Ramos (cell line): ENCODE measurements at regions not wholly inside any gene's neighbourhood (a gene's known extent, or its start where the extent isn't known, plus 50 kb on each side); places are given as distances from the start of the nearest gene placed in this dataset.

Experiments
- in situ Hi-C: fragments of 300-500 bp; cut with MboI; formaldehyde crosslinking; loops from one replicate; pipeline ENCODE4 v1.14.3; 2022; ENCODE audit warnings: low sequenced_read_pairs; ENCODE audit not compliant: unreplicated experiment

DNA sequence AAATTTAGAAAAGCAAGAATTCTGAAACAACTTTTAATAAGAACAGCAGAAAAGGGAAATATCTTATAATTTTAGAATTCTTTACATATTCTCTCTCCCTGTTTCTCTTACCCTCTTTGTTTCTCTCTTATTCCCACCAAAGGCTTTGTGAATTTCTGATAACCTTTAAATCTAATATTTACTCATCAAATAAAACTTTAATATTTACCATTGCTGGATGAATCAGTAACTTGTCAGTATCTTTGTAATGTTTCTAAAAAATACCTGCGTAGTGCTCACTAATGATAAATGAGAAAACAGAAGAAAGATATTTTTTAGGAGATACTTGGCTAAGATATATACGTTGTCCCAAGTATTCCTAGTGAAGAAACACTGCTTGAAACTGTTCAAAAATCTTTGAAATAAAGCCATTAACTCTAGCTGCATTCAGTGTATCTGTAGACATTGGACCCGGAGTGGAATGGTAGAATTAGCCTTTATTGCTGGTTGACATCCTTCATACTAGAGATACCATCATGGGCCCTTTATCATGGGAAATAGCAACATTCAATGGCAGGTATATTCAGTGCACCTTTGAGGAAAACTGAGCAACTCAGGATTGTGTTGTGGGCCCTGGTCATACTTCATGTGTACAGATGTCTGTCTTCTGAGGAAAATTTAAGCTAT is 2160.4 kb downstream of the MAT2B start:
- in situ Hi-C loops: no loop called here

DNA sequence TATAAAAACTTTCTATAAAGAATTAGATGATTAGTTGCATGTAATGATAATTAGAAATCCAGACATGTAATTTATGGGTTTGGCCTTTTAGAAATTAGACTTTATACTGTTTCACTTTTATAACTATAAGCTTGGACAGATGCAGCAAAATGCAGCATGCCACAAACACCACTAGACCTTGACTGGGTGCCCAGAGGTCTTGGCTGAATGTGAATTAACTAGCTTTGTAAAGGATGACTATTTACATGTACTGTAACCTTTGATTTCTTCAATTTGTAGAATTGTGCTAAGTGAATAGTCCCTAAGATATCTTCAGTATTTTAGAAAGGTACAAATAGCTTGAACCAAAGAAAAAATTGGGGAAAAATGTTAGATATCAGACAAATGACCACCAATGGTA is 2168.1 kb downstream of the MAT2B start:
- in situ Hi-C loops: no loop called here

DNA sequence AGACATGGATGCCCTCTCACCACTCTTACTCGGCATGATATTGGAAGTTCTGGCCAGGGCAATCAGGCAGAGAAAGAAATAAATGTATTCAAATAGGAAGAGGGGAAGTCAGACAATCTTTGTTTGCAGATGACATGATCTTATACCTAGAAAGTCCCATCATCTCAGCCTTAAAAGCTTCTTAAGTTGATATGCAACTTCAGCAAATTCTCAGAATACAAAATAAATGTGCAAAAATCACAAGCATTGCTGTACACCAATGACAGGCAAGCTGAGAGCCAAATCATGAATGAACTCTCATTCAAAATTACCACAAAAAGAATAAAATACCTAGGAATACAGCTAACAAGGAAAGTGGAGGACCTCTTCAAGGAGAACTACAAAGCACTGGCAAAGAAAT is 2190.4 kb downstream of the MAT2B start:
- in situ Hi-C loops: no loop called here

DNA sequence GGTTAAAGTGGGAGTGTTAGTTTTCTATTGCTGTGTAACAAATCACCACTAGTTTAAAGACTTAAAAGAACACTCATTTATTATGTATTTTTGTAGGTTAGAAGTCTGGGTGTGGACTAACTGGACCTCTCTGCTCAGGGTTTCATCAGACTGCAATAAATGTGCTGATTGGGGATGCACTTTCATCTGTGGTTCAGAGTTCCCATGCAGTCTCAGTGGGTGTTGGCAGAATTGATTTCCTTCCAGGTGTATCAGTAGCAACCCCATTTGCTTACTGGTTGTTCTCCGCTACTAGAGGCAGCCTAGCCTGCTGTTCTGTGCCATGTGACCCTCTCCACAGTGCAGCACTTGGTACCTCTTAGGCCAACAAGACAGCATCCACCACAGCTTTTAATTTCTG is 2200.5 kb downstream of the MAT2B start:
- in situ Hi-C loops: no loop called here

DNA sequence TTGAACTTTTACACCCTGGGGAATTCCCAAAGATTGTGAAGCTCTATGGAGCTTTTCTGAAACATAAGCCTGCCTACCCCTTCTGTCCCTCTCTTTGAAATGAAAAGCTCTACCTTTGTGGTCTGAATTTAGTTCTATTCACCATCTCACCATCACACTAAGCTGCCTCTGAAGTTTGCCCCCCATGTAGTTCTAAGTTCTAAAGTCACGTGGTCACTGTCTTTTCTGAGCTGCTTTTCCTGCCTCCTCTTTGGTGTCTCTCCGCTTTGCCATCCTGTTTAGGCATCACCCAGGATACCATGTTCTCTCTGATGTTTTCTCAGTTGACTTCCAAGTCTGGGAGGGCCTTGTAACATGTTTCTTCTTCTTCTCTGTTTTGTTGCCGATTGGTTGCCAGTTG is 2206.6 kb downstream of the MAT2B start:
- in situ Hi-C loops: no loop called here

DNA sequence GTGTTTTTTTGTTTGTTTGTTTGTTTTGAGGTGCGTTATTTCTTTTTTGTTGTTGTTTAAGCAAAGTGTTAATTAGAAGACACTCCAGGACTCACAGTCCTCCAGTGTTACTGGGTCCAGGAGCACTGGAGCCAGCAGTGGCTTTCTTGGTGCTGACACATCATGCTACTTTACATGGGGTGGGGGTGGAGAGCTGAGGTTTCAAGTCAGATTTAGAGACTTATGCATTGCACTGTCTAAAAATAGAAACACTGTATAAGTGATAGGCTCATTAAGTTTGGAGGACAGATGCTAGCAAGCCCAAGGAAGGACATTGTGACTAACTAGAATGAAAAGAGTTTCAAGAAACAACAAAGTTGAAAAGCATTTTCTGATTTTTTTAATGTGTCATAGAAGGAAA is 2209.2 kb downstream of the MAT2B start:
- in situ Hi-C loops: no loop called here

DNA sequence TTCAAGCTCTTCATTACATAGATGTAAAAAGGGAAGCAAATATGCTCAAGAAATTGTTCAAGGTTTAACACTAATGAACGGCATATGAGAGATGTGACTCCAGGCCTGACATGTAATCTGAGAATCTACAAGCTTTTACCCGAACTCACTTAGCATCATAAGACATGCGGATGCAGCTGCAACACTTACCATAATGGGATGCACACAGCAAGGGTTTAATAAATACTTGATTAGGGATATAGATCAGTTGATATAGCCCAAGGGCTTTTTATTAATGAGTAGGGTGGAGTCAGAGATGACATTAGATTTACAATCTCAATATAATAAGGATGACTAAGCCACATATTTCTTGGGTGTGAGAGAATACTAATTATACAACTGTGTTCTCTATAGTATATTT is 2215.5 kb downstream of the MAT2B start:
- in situ Hi-C loops: no loop called here

DNA sequence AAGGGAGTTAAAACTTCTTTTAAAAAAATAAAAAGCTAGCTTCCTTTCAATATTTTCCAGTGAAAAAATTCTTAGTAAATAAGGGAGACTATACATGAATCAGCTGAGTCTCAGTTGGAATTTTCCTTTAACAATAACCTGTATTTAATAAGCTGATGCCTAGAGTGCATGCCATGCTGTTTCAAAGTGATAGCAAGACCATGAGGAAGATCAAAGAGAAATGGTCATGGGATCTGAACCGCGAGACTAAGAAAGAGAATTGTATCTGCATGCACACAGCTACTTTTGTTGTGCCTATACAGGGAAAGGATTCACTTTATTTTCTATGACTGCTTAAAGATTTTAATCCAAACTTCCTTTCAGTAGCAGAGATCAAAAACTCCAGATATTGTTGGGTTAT is 2217.0 kb downstream of the MAT2B start:
- in situ Hi-C loops: no loop called here

DNA sequence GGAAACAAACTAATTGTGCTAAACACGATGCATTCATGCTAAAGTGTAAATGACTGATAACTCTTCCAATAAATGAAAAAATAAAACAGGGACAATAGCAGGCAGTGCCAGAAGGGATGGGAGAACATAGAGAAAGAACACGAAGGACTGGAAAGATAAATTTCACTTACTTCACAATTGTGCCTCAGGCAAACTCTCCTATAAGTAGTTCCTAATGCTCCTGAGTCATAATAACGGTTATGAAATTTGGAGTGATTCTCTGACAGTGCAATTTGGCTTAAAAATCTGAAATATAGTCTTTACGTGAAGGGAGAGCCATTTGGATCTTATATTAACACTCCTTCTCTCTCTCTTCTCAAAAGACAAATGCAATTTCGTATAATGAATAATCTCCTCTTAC is 2218.5 kb downstream of the MAT2B start:
- in situ Hi-C loops: no loop called here

DNA sequence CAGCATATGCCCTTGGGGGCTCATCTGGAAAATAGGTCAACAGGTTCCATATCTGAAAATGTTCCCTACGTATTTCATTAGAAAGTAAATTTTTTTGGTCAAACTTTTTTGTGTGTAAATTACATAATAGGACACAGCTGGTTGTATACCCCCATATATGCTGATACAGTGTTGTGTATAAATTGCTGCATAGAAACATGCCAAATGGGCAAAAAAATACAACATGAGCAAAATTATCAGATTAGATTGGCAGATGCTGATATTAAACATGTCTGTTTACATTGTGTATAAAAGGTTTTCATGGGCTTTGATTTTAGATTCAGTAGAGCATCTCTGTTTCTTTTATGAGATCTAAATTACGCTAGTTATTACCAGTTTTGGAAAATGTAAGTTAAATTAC is 2223.0 kb downstream of the MAT2B start:
- in situ Hi-C loops: no loop called here

DNA sequence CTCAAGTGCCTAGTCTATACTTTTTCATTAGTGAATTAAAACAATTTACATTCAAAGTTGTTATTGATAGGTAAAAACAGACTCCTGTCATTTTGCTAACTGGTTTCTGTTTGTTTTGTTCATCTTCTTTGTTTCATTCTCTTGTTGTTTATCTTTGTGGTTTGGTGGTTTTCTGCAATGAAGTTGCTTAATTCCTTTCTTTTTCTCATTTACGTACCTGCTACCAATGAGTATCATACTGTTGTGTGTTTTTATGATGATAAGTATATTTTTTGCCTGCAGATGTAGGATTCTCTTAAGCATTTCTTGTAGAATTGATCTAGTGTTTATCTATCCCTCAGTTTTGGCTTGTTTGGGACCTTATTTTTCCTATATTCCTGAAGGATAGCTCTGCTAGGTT is 2230.0 kb downstream of the MAT2B start:
- in situ Hi-C loops: no loop called here

DNA sequence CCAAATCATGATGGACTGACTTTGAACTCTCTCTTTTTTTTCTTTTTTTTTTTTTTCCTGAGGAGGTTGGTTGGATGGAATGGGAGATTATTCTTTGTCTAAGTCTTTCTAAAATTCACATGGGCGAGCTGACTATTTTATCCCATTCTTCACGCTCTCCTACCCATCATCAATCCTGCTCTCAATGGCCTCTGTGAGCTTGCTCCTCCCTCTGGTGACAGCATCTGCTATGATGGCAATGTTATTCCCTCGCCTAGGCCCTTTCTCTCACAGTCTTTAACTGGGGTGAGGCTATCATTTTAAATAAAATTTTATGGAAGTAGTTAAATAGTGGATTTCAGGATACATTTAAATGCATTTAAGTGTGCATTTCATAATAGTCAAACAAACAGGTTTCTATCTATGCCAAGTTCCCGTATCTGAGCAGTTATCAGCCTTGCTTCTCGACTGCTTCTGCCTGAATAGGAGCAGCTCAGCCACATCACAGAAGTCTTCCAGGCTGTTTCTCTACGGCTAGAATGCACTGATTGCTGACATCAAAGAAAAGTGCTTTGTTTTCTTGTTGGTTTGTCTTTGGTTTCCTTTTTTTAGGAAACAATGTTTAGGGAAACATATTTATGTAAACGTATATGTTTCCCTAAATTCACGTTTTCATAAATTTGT is 2233.8 kb downstream of the MAT2B start:
- in situ Hi-C loops: no loop called here

DNA sequence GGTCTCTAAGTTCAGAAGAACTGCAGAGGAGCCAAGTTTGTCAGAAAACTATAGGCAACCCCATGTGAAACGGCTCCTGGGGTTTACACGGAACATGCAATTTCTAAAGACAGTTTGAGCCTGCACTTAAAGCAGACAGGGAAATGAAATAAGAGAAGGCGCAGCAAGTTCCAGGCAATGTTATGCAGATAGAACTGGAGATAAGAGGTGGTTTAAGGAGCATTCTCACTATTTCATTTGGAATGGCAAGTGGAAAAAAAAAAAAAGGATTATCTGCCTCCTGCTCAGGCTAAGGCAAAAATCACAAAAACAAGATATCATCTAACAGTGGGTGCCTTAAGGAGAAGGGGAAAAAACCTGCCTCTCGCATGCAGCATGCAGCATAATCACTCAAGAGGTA is 2252.4 kb downstream of the MAT2B start:
- in situ Hi-C loops: no loop called here

DNA sequence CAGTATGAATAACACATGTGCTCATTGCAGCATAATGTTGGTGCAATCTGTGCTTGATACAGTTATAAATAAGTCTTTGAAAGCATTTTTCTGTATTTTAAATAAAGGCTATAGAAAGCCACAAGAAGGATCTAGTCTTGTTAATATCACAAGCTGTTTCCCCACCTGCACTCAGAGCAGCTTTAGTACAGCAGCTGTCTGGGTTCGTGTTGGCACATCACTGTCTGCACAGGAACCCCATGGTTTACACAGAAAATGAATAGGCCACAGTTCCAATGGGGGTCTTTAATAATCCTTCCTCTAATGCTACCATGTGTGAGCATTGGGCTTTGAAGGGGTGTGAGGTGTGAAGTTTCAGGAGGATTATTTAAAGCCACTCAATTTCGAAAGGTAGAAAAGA is 2269.7 kb downstream of the MAT2B start:
- in situ Hi-C loops: no loop called here

DNA sequence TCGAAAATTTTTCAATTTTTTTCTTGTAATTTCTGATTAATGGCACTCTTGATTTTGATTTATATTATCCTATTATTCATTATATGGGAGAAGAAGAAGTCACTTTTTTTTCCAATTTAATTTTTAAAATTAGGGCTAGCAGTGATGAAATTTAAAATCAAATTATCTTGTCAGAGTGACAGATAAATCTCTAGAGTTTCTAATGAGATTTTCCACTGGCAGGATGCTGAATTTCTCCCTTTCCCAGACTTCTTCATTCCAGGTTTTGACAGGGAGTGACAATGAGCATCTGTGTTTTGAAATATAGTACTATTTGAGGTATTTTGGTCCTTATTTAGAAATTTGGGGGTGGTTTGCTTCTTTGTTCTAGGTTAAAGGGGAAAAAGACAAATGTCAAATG is 2274.1 kb downstream of the MAT2B start:
- in situ Hi-C loops: no loop called here

DNA sequence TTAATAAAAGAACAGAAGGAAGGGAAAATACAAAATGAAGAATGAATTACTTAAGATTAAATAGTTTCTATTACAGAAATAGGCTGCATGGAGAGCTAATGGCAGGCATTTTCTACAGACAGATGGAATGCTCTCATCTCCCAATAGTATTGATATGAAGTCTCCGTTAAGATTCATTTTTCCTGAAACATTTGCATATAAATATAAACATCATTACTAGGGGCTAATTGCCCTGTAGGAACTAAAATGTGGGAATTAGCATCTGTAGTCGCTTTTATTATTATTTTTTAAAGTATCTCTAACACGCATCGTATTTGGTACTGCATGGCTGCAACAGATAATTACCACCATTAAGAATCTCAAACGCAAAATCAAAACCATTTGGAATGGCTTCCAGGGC is 2275.5 kb downstream of the MAT2B start:
- in situ Hi-C loops: no loop called here

DNA sequence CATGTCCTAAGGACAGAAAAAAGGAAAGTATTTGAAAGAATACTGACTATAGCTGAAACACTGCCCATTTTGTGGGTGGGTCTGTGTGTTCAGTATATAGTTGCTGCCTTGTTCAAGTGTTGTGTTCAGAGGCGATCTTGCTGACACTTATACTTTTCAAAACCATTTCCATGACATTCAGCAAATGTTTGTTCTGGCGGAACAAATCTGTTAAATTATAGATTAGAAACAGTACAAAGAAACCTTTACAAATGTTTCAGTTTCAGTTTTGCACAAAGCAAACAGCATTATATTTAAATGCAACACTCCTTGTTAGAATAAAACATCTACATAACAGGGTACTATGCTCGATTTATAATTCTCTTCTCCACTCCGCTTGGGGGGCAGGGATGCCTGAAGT is 2276.3 kb downstream of the MAT2B start:
- in situ Hi-C loops: no loop called here

DNA sequence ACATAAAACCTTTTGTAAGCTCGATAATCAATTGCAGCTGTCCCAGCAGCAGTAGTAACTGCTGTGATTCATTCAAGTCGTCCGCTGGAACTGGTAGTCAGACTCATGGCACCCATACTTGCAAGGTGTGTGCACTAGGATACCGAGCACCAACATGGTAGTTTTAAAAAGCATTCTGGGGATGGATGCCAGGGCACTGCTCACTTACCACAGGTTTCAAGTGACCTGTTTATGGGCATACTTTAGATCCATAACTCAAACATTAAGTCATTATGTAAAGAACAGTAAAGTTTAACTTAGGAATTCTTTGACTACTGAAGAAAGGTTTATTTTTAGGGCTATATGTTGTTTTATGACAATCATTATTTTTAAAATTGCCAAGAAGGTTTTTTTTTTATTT is 2277.6 kb downstream of the MAT2B start:
- in situ Hi-C loops: no loop called here

DNA sequence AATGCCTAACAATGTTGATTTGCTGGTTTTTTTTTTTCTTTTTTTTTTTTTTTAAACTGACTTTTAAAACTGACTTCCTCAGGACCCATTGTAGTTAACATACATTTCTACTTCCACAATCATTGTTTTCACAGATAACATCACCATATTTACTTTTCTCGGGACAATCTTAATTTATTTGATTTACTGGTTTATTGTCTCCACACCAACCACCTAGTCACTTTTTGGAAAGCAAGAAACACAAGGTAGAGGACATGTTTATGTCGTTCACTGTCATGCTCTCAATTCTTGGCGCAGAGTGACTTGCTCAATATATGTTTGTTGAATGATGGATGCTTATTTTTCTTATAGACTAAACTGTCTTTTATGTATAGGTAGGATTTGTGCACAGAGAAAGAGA is 2280.7 kb downstream of the MAT2B start:
- in situ Hi-C loops: no loop called here

DNA sequence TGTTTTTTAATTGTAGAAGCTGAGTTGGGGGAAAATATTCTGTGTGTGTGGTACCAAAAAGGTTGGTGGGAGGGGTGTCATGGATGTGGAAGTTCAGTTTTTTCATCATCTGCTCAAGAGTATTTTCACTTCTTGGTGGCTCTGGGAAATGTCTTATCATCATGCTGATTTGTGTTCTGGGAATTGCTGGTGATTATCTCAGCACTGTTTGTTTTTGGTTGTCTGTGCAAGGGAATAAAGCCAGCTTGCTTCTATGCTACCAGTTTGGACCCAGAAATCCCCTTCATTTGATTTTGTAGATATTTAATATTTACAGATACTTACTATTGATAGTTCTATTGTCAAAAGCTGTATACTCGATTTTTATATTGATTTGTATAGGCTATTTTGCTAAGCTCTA is 2289.7 kb downstream of the MAT2B start:
- in situ Hi-C loops: no loop called here

DNA sequence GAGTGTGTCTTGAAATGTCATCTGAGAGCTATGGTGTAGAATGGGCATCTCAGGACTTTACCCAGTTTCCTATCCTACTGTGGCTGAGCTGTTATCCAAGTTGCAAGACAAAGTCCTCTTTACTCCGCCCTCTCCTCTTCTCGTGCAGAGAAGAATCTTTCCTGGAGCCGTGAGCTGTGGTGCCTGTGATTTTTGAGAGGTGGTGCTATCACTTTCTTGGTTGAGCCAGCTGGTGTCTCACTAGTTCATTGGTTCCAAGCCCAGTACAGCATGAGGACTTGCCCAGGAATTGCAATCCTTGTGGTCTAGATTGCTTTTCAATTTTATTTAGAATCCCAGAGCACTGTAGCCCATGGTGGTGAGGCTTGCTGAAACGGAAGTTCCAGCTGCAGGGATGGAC is 2300.3 kb downstream of the MAT2B start:
- in situ Hi-C loops: no loop called here

DNA sequence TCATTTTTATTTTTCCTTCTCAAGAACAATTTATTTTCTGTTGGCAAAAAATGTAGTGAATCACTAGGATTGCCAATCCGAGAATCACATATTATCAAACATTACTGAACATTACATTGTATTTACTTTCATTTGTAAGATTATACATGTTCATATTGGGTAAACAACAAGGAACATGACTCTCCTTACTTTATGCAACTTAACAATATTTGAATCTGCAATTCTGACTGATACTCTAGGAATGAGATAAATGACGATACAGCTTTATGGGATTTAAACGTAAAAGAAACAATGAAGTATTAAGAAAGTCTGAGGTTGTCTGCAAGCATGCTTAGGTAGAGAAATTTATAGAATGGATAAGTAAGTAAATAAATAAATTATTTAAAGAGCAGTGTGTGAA is 2302.9 kb downstream of the MAT2B start:
- in situ Hi-C loops: no loop called here
